ENCODE measurements at regions not wholly inside any gene's neighbourhood (a gene's known extent, or its start where the extent isn't known, plus 50 kb on each side); places are given as distances from the start of the nearest gene placed in this dataset.
"Not testable (repeated sequence)": the region's sequence is repeated elsewhere in the genome, so short reads cannot be mapped to it uniquely, and the experiment has no call there.

GRCh38 chr4:151851354-151851753 is 90.5 kb upstream of the GATB start:
- ChIA-PET CTCF (ENCODE audit: unreplicated experiment) (no interaction called here), POLR2A (interaction anchor here (0.5 kb wide), 1 partner anchor 30 kb away, joined by 3 read pairs; no protein-coding TSS in a partner anchor)
- no peaks in the 10 kb centered on the region for H3K79me2 ChIP-seq (ENCODE audit: insufficient read depth, low read depth, low read length)
- DNase-seq (ENCODE audit: low spot score): no peak
- intact Hi-C loops (cut with micrococcal nuclease; ENCODE audit: unreplicated experiment): no loop called here
- no peak overlapping the region for H3K27ac ChIP-seq (ENCODE audit: low read depth, low read length, poor library complexity, severe bottlenecking)
- H3K4me1 ChIP-seq (ENCODE audit: insufficient read depth, low read length, poor library complexity, severe bottlenecking): no peaks in the 10 kb centered on the region
- H2AFZ ChIP-seq (ENCODE audit: low read length): no peak overlapping the region
- H4K20me1 ChIP-seq (ENCODE audit: insufficient read depth, low read length): no peaks in the 10 kb centered on the region
- no TSS peak for BruUV-seq (replicated peaks)
- no peaks in the 10 kb centered on the region for H3K36me3 ChIP-seq (ENCODE audit: insufficient read depth, low read length)
- H3K4me3 ChIP-seq (ENCODE audit: low read depth, low read length, poor library complexity, severe bottlenecking): no peak overlapping the region
- no peak overlapping the region for H3K4me2 ChIP-seq (ENCODE audit: low read length)
- TF ChIP-seq CTCF (conservative IDR thresholded peaks at IDR 0.05; ENCODE audit: low read length): no peak
- no peak for TF ChIP-seq EZH2phosphoT487 (IDR thresholded peaks at IDR 0.05; ENCODE audit: borderline replicate concordance, low read depth, low read length)
- H3K9me3 ChIP-seq (ENCODE audit: low read length): no peaks in the 10 kb centered on the region
- H3K9me2 ChIP-seq (ENCODE audit: insufficient read depth, low read length): no peaks in the 10 kb centered on the region

GRCh38 chr4:151850791-151851213 is 90.0 kb upstream of the GATB start:
- no peak overlapping the region for H3K27ac ChIP-seq (ENCODE audit: low read depth, low read length, poor library complexity, severe bottlenecking)
- H3K9me2 ChIP-seq (ENCODE audit: insufficient read depth, low read length): no peaks in the 10 kb centered on the region
- H4K20me1 ChIP-seq (ENCODE audit: insufficient read depth, low read length): no peaks in the 10 kb centered on the region
- no peak overlapping the region for H3K4me3 ChIP-seq (ENCODE audit: low read depth, low read length, poor library complexity, severe bottlenecking)
- POLR2A ChIA-PET: interaction anchor here (0.7 kb wide), 1 partner anchor 419 kb away, joined by 3 read pairs; no protein-coding TSS in a partner anchor
- no peak overlapping the region for H3K4me2 ChIP-seq (ENCODE audit: low read length)
- H3K4me1 ChIP-seq (ENCODE audit: insufficient read depth, low read length, poor library complexity, severe bottlenecking): no peaks in the 10 kb centered on the region
- no TSS peak for BruUV-seq (replicated peaks)
- no peaks in the 10 kb centered on the region for H3K36me3 ChIP-seq (ENCODE audit: insufficient read depth, low read length)
- no peaks in the 10 kb centered on the region for H3K79me2 ChIP-seq (ENCODE audit: insufficient read depth, low read depth, low read length)
- intact Hi-C loops (cut with micrococcal nuclease; ENCODE audit: unreplicated experiment): no loop called here
- CTCF ChIA-PET (ENCODE audit: unreplicated experiment): no interaction called here
- H2AFZ ChIP-seq (ENCODE audit: low read length): no peak overlapping the region
- TF ChIP-seq EZH2phosphoT487 (IDR thresholded peaks at IDR 0.05; ENCODE audit: borderline replicate concordance, low read depth, low read length) (no peak), CTCF (conservative IDR thresholded peaks at IDR 0.05; ENCODE audit: low read length) (no peak)
- H3K9me3 ChIP-seq (ENCODE audit: low read length): no peaks in the 10 kb centered on the region
- no peak for DNase-seq (ENCODE audit: low spot score)

- H3K4me1 ChIP-seq (ENCODE audit: insufficient read depth, low read length, poor library complexity, severe bottlenecking); H3K36me3 ChIP-seq (ENCODE audit: insufficient read depth, low read length); H3K79me2 ChIP-seq (ENCODE audit: insufficient read depth, low read depth, low read length); H3K27ac ChIP-seq (ENCODE audit: low read depth, low read length, poor library complexity, severe bottlenecking); POLR2A ChIA-PET; H2AFZ ChIP-seq (ENCODE audit: low read length); BruUV-seq (replicated peaks); intact Hi-C loops (cut with micrococcal nuclease; ENCODE audit: unreplicated experiment); DNase-seq (ENCODE audit: low spot score); CTCF ChIA-PET (ENCODE audit: unreplicated experiment); H3K9me2 ChIP-seq (ENCODE audit: insufficient read depth, low read length); H3K4me2 ChIP-seq (ENCODE audit: low read length); H4K20me1 ChIP-seq (ENCODE audit: insufficient read depth, low read length); H3K9me3 ChIP-seq (ENCODE audit: low read length); H3K4me3 ChIP-seq (ENCODE audit: low read depth, low read length, poor library complexity, severe bottlenecking): not testable (repeated sequence)
These were observed 84.7 kb upstream of the GATB start for GRCh38 chr4:151845551-151845950.

Measured in OCI-LY7 (cell line).